HEK293T (cell line): ENCODE measurements at regions not wholly inside any gene's neighbourhood (a gene's known extent, or its start where the extent isn't known, plus 50 kb on each side); places are given as distances from the start of the nearest gene placed in this dataset.

Experiments used
- BHLHE40 ChIP-seq: fragments of 450-650 bp; IDR thresholded peaks from 2 replicates; pipeline ENCODE4 v1.6.1; 2016; ENCODE audit warnings: mild to moderate bottlenecking, moderate library complexity, borderline replicate concordance
- FOXK2 ChIP-seq: fragments of 450-650 bp; IDR thresholded peaks from 2 replicates; pipeline ENCODE4 v1.6.1; 2016; ENCODE audit warnings: mild to moderate bottlenecking
- FOXM1 ChIP-seq: fragments of 450-650 bp; IDR thresholded peaks from 2 replicates; pipeline ENCODE4 v1.6.1; 2017; ENCODE audit warnings: mild to moderate bottlenecking, borderline replicate concordance
- LEF1 ChIP-seq: fragments of 450-650 bp; IDR thresholded peaks from 2 replicates; pipeline ENCODE4 v1.6.1; 2017; ENCODE audit warnings: mild to moderate bottlenecking, borderline replicate concordance
- NFRKB ChIP-seq: fragments of 450-650 bp; IDR thresholded peaks from 2 replicates; pipeline ENCODE4 v1.6.1; 2016; ENCODE audit warnings: mild to moderate bottlenecking, moderate library complexity
- SP1 ChIP-seq: fragments of 450-650 bp; IDR thresholded peaks from 2 replicates; pipeline ENCODE4 v1.6.1; 2017
- SUZ12 ChIP-seq: fragments of 450-650 bp; IDR thresholded peaks from 2 replicates; pipeline ENCODE4 v1.6.1; 2016; ENCODE audit warnings: mild to moderate bottlenecking
- TARDBP ChIP-seq: fragments of 450-650 bp; IDR thresholded peaks from 2 replicates; pipeline ENCODE4 v1.6.1; 2016
- ZNF384 ChIP-seq: fragments of 450-650 bp; IDR thresholded peaks from 2 replicates; pipeline ENCODE4 v1.6.1; 2016
- TF ChIP-seq, protein P1 (sequence below): fragments of 450-650 bp; IDR thresholded peaks from 2 replicates; pipeline ENCODE4 v1.6.1; 2016

DNA sequence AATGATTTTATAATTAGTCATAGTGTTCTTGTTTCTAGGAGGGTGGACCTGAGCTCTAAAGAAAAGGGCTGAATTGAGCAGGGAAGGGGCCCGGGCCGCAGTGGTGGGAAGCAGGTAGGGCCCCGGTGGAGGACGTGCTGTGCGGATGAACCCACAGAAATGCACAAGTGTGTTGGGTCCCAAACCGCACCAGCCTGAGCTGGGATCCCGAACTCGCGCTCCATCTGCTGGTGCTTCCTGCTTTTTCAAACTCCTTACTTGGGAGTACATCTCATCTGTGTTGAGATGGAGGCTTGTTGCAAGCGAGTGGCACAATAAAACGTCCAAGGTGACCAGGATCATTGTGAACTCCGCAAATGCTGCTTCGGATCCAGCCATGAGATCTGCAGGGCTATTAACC, 244.8 kb upstream of the IGF1R start:
- TF ChIP-seq ZNF384 (no peak), TARDBP (no peak), SUZ12 (no peak), FOXK2 (no peak), SP1 (no peak), NFRKB (no peak), BHLHE40 (no peak), FOXM1 (no peak), LEF1 (no peak)
- TF ChIP-seq, protein P1, sequence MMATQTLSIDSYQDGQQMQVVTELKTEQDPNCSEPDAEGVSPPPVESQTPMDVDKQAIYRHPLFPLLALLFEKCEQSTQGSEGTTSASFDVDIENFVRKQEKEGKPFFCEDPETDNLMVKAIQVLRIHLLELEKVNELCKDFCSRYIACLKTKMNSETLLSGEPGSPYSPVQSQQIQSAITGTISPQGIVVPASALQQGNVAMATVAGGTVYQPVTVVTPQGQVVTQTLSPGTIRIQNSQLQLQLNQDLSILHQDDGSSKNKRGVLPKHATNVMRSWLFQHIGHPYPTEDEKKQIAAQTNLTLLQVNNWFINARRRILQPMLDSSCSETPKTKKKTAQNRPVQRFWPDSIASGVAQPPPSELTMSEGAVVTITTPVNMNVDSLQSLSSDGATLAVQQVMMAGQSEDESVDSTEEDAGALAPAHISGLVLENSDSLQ: no peak
